HG03439 (cell line): ENCODE measurements at regions not wholly inside any gene's neighbourhood (a gene's known extent, or its start where the extent isn't known, plus 50 kb on each side); places are given as distances from the start of the nearest gene placed in this dataset.

Experiments
- ATAC-seq: cut with Tn5 transposase; IDR thresholded peaks from one replicate; pipeline ENCODE4 v1.9.1; 2021; ENCODE audit warnings: mild to moderate bottlenecking, moderate library complexity; ENCODE audit not compliant: unreplicated experiment

GRCh38 chr9:16304301-16304700 lies 566.2 kb downstream of the BNC2 start:
- ATAC-seq: no peak

GRCh38 chr9:16306586-16306985 lies 563.9 kb downstream of the BNC2 start:
- ATAC-seq: no peak

- no peak for ATAC-seq
Measured at GRCh38 chr9:16307626-16308195, 562.8 kb downstream of the BNC2 start.

GRCh38 chr9:16308645-16309044 lies 561.8 kb downstream of the BNC2 start:
- no peak for ATAC-seq

- no peak for ATAC-seq
Measured at GRCh38 chr9:16309082-16309468, 561.4 kb downstream of the BNC2 start.

- ATAC-seq: no peak
Measured at GRCh38 chr9:16309469-16310271, 560.8 kb downstream of the BNC2 start.

GRCh38 chr9:16310278-16311110 lies 560.0 kb downstream of the BNC2 start:
- no peak for ATAC-seq

- ATAC-seq: no peak
Measured at GRCh38 chr9:16312116-16312515, 558.4 kb downstream of the BNC2 start.

- ATAC-seq: no peak
Measured at GRCh38 chr9:16312962-16313546, 557.4 kb downstream of the BNC2 start.

- ATAC-seq: no peak
Measured at GRCh38 chr9:16314476-16314875, 556.0 kb downstream of the BNC2 start.

GRCh38 chr9:16315720-16316119 lies 554.8 kb downstream of the BNC2 start:
- no peak for ATAC-seq

GRCh38 chr9:16316456-16316855 lies 554.0 kb downstream of the BNC2 start:
- no peak for ATAC-seq

- no peak for ATAC-seq
Measured at GRCh38 chr9:16316911-16317817, 553.3 kb downstream of the BNC2 start.

GRCh38 chr9:16318516-16319060 lies 551.9 kb downstream of the BNC2 start:
- ATAC-seq: no peak

- no peak for ATAC-seq
Measured at GRCh38 chr9:16319646-16320045, 550.8 kb downstream of the BNC2 start.

- no peak for ATAC-seq
Measured at GRCh38 chr9:16320338-16320902, 550.0 kb downstream of the BNC2 start.

- ATAC-seq: no peak
Measured at GRCh38 chr9:16321461-16322119, 548.9 kb downstream of the BNC2 start.

GRCh38 chr9:16322849-16323248 lies 547.6 kb downstream of the BNC2 start:
- no peak for ATAC-seq

- no peak for ATAC-seq
Measured at GRCh38 chr9:16325966-16326365, 544.5 kb downstream of the BNC2 start.
